AG09319 (cell line): ENCODE measurements at regions not wholly inside any gene's neighbourhood (a gene's known extent, or its start where the extent isn't known, plus 50 kb on each side); places are given as distances from the start of the nearest gene placed in this dataset.

Experiments
- DNase-seq: peaks from one replicate; pipeline ENCODE4 v3.0.0-alpha.2; 2010; ENCODE audit warnings: low read depth; ENCODE audit errors: extremely low read depth
- CTCF ChIP-seq: IDR thresholded peaks from 2 replicates; pipeline ENCODE4 v1.5.1; 2011; ENCODE audit warnings: low read depth, mild to moderate bottlenecking, inconsistent platforms, low read length, moderate library complexity

- TF ChIP-seq CTCF: no peak
- DNase-seq: no peak
Measured at GRCh38 chr3:147649475-147649874, 240.3 kb downstream of the ZIC1 start.

DNA sequence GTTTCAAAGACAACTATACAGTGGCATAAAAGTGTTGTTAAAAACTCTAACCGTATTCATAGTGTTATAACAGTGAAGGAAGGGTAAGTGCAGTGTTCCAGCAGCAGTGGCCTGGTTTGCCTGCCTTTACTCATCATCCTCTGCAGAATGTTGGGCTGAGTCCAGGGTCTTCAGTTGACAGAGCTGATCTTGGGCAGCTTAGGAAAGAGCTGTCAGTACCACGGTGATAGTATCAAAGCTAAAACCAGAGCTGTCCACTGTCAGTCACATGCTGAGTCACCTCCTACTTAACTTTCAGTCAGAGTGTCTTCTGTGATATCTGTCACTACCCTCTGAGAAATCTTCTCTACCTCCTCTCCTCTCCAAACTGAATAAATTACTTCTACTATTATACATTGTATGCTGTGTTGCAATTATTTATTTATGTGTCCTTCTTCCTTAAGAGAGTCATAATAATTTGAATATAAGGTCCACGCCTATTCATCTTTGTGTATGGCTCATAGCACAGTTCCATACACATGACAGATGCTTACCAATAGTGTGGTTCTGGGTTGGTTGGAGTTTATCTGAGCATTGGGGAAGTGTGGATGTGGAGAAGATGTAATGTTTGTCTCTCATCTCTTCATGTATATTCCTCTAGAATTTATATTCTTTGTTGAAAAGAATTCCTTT, 242.1 kb downstream of the ZIC1 start:
- no peak for TF ChIP-seq CTCF
- no peak for DNase-seq

DNA sequence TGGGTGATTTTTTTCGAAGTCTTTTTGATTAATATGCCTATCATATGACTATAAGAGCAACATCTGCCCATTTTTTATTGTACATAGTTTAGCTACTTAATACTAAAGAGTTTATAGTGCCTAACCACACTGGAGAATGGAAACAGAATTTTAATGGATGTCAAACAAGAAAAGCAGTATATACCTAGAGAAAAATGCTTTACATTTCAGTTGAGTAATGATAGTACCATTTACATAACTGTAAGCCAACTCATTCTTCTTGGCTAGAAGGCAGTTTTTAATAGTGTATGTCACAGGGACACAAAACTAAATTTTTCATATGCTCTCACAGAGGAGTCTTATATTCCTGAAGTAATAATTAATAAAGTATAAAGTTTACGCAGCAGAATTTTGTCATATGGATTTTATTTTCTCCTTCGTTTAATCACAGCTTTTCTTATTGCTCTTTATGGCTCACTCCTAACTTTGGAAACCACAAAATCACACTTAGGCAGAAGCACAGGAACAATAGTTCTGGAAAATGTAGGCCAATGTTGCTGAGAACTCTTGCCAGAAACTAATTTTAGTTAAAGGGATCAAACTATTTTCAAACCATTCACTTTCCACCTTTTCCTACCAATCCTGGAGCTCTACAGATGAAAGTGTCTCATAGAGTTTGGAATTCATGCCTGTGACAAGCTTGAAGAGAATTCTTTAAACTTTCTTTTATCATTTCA, 243.6 kb downstream of the ZIC1 start:
- no peak for DNase-seq
- TF ChIP-seq CTCF: no peak

GRCh38 chr3:147653367-147653923, 244.3 kb downstream of the ZIC1 start:
- no peak for TF ChIP-seq CTCF
- DNase-seq: no peak

DNA sequence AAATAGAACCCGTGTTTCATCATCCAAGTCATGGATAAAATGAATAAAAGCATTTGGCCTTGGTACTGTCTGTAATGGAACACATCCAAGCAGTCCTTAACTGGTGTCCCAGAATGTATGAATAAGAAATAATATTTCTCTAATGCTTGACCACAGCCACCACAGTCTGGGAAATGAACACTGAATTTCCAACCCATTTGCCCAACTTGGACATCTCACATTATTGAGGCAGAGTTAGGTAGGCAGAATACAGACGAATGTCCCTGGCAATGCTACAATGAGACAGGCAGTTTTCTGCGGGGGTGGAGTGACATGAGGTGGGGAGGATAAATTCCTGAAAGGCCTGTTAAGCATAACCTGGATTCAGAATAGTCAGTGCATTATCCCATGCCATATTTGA, 245.7 kb downstream of the ZIC1 start:
- TF ChIP-seq CTCF: no peak
- DNase-seq: no peak

GRCh38 chr3:147655236-147655635, 246.1 kb downstream of the ZIC1 start:
- DNase-seq: no peak
- no peak for TF ChIP-seq CTCF

DNA sequence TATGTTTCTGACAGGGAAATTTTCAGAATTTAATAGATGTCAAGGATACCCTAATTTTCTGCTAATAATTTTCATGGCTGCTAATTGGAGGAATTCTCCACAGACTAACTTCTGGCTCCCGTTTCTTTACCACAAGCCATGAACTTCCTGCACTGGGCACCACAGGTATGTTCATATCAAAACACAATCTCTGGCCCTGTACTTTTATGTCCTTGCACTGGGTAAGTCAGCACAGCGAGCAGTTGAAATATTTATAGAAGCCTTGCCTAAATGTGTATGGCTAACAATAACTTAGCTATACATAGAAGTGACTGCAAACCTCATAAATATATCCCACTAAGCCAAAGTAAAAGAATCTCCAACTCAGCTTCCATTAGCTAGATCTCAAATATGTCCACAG, 246.9 kb downstream of the ZIC1 start:
- TF ChIP-seq CTCF: no peak
- DNase-seq: no peak
